ENCODE measurements at regions not wholly inside any gene's neighbourhood (a gene's known extent, or its start where the extent isn't known, plus 50 kb on each side); places are given as distances from the start of the nearest gene placed in this dataset.
"Not testable (repeated sequence)": the region's sequence is repeated elsewhere in the genome, so short reads cannot be mapped to it uniquely, and the experiment has no call there.

- no peak for DNase-seq
- intact Hi-C loops (cut with DNase I), result no loop called here
Observed at GRCh38 chr12:128077917-128078298, 189.1 kb upstream of the TMEM132C start.

- intact Hi-C loops (cut with DNase I), result no loop called here
- no peak for DNase-seq
Observed at GRCh38 chr12:128078301-128078971, 188.5 kb upstream of the TMEM132C start.

- intact Hi-C loops (cut with DNase I), result no loop called here
- DNase-seq, result no peak
Observed at GRCh38 chr12:128079446-128079845, 187.5 kb upstream of the TMEM132C start.

- intact Hi-C loops (cut with DNase I), result no loop called here
- no peak for DNase-seq
Observed at GRCh38 chr12:128083132-128083729, 183.7 kb upstream of the TMEM132C start.

- intact Hi-C loops (cut with DNase I), result no loop called here
- DNase-seq, result no peak
Observed at GRCh38 chr12:128088926-128089325, 178.0 kb upstream of the TMEM132C start.

- no peak for DNase-seq
- intact Hi-C loops (cut with DNase I), result no loop called here
Observed at GRCh38 chr12:128089961-128090360, 177.0 kb upstream of the TMEM132C start.

- DNase-seq, result no peak
- intact Hi-C loops (cut with DNase I), result no loop called here
Observed at GRCh38 chr12:128091101-128091720, 175.8 kb upstream of the TMEM132C start.

GRCh38 chr12:128091951-128092382 lies 175.0 kb upstream of the TMEM132C start:
- DNase-seq, result no peak

GRCh38 chr12:128098730-128099129 lies 168.2 kb upstream of the TMEM132C start:
- DNase-seq, result peak in 1 of 10 donors; percentile 14
- intact Hi-C loops (cut with DNase I), result no loop called here

More at GRCh38 chr12:128091951-128092382, 175.0 kb upstream of the TMEM132C start:
- intact Hi-C loops (cut with DNase I), result no loop called here

GRCh38 chr12:128103152-128103551 lies 163.8 kb upstream of the TMEM132C start:
- DNase-seq, result no peak
- intact Hi-C loops (cut with DNase I), result no loop called here

GRCh38 chr12:128109236-128109635 lies 157.7 kb upstream of the TMEM132C start:
- intact Hi-C loops (cut with DNase I), result no loop called here

GRCh38 chr12:128109636-128110035 lies 157.3 kb upstream of the TMEM132C start:
- intact Hi-C loops (cut with DNase I), result no loop called here
- DNase-seq, result no peak

More at GRCh38 chr12:128109236-128109635, 157.7 kb upstream of the TMEM132C start:
- no peak for DNase-seq

GRCh38 chr12:128111333-128111732 lies 155.6 kb upstream of the TMEM132C start:
- intact Hi-C loops (cut with DNase I), result no loop called here

GRCh38 chr12:128111951-128112350 lies 155.0 kb upstream of the TMEM132C start:
- intact Hi-C loops (cut with DNase I), result no loop called here
- DNase-seq, result no peak

More at GRCh38 chr12:128111333-128111732, 155.6 kb upstream of the TMEM132C start:
- no peak for DNase-seq

GRCh38 chr12:128113250-128113649 lies 153.7 kb upstream of the TMEM132C start:
- DNase-seq; intact Hi-C loops (cut with DNase I): not testable (repeated sequence)

- intact Hi-C loops (cut with DNase I), result no loop called here
- DNase-seq, result no peak
Observed at GRCh38 chr12:128114485-128114884, 152.5 kb upstream of the TMEM132C start.

- no peak for DNase-seq
- intact Hi-C loops (cut with DNase I), result no loop called here
Observed at GRCh38 chr12:128116537-128116936, 150.4 kb upstream of the TMEM132C start.

GRCh38 chr12:128120035-128120434 lies 146.9 kb upstream of the TMEM132C start:
- intact Hi-C loops (cut with DNase I), result no loop called here
- no peak for DNase-seq

GRCh38 chr12:128121424-128121823 lies 145.5 kb upstream of the TMEM132C start:
- intact Hi-C loops (cut with DNase I), result no loop called here
- no peak for DNase-seq

GRCh38 chr12:128123096-128123495 lies 143.9 kb upstream of the TMEM132C start:
- intact Hi-C loops (cut with DNase I), result no loop called here
- DNase-seq, result no peak

GRCh38 chr12:128131955-128132354 lies 135.0 kb upstream of the TMEM132C start:
- intact Hi-C loops (cut with DNase I), result no loop called here
- DNase-seq, result no peak
